ENCODE measurements at regions not wholly inside any gene's neighbourhood (a gene's known extent, or its start where the extent isn't known, plus 50 kb on each side); places are given as distances from the start of the nearest gene placed in this dataset.
A peak's percentile ranks its signal among the peaks of the same experiment; 100 is the strongest.

DNA sequence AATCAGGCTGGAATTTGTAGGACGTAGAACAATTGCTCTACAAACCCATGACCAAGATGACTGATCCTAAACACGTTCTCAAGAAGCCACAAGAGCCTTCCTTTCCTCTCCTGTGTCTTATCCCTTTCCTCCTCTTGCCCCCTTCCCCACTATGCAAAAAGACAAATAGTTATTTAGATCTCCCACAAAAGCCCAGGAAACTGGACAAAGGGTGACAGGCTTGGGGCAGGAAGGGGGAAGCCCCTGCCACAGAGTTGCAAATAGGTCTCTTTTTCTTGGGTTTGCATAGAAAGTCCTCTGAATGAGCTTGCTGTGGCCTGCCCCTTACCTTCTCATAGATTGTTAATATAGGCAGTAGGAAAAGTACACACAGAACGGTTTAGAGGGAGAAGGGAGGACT, 377.1 kb upstream of the BTBD3 start:
- Histone ChIP-seq H2AK5ac (ENCODE audit: low read length, severe bottlenecking) (no peak overlapping the region), H2BK12ac (ENCODE audit: low read length in 2 of 2) (no peak overlapping the region), H3K79me1 (replicated peaks; ENCODE audit: low read length, poor library complexity, severe bottlenecking) (no peaks in the 10 kb centered on the region), H3K4ac (ENCODE audit: low read depth in 1 of 2, low read length in 2 of 2) (no peak overlapping the region), H3K4me3 (ENCODE audit: insufficient read depth in 1 of 2, low read depth in 1 of 2, low read length in 2 of 2) (no peak overlapping the region), H3K36me3 (ENCODE audit: control insufficient read depth in 1 of 2, insufficient read depth in 2 of 2, low read depth in 1 of 2, low read length in 2 of 2) (no peaks in the 10 kb centered on the region), H3K9ac (ENCODE audit: low read length) (no peak overlapping the region), H3K4me2 (ENCODE audit: low read length, poor library complexity, severe bottlenecking) (no peak overlapping the region), H3K9me3 (ENCODE audit: control insufficient read depth, low read length) (no peaks in the 10 kb centered on the region), H2AFZ (ENCODE audit: low read depth, low read length) (no peak overlapping the region), H2BK5ac (ENCODE audit: low read depth, low read length, poor library complexity, severe bottlenecking) (no peak overlapping the region), H4K91ac (ENCODE audit: low read length) (no peak overlapping the region), H4K8ac (ENCODE audit: low read length) (no peak overlapping the region), H3K23ac (ENCODE audit: low read length in 2 of 2) (no peak overlapping the region), H3K4me1 (ENCODE audit: control insufficient read depth, insufficient read depth, low read depth, low read length) (no peaks in the 10 kb centered on the region), H3K27ac (ENCODE audit: low read length, poor library complexity, severe bottlenecking) (no peak overlapping the region), H3K14ac (ENCODE audit: low read length in 2 of 2) (no peak overlapping the region), H2BK120ac (ENCODE audit: low read depth, low read length) (no peak overlapping the region), H2BK15ac (ENCODE audit: low read depth, poor library complexity, severe bottlenecking) (no peak overlapping the region), H3K27me3 (ENCODE audit: control insufficient read depth in 1 of 2, insufficient read depth in 1 of 2, low read length in 2 of 2) (no peaks in the 10 kb centered on the region), H3K18ac (ENCODE audit: low read depth in 1 of 2, low read length in 2 of 2) (no peak overlapping the region)
- DNase-seq = no peak
- WGBS = 58% methylated on average over 3 of the region's 3 CpGs

DNA sequence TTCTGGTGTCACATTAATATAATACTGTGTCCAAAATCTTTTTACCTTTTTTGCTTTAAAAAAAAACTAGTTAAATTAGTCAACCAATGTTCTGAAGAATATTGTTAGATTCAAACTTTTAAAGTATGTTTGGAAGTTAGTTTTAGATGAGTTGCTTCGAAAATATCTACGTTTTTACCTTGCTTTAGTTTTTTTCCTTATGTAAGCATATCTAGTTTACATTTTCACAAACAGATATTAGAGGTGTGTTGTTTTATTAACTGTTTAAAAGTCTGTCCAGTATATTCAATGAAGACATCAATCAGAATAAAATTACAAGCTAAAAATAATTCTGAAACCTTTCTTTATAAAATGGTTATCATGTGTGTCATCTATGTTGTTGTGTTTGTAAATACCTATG, 375.0 kb upstream of the BTBD3 start:
- WGBS = no CpG with 5 or more reads among the region's 2 CpGs
- no peak for DNase-seq
- H2AFZ ChIP-seq (ENCODE audit: low read depth, low read length) = no peak overlapping the region
- H2BK5ac ChIP-seq (ENCODE audit: low read depth, low read length, poor library complexity, severe bottlenecking) = no peak overlapping the region
- H3K79me1 ChIP-seq (replicated peaks; ENCODE audit: low read length, poor library complexity, severe bottlenecking) = no peaks in the 10 kb centered on the region
- no peaks in the 10 kb centered on the region for H3K4me1 ChIP-seq (ENCODE audit: control insufficient read depth, insufficient read depth, low read depth, low read length)
- H3K27ac ChIP-seq (ENCODE audit: low read length, poor library complexity, severe bottlenecking) = peak overlapping the region; percentile 40
- H2AK5ac ChIP-seq (ENCODE audit: low read length, severe bottlenecking) = no peak overlapping the region
- no peak overlapping the region for H3K4me3 ChIP-seq (ENCODE audit: insufficient read depth in 1 of 2, low read depth in 1 of 2, low read length in 2 of 2)
- no peak overlapping the region for H3K9ac ChIP-seq (ENCODE audit: low read length)
- H3K23ac ChIP-seq (ENCODE audit: low read length in 2 of 2) = no peak overlapping the region
- H3K9me3 ChIP-seq (ENCODE audit: control insufficient read depth, low read length) = no peaks in the 10 kb centered on the region
- no peak overlapping the region for H3K18ac ChIP-seq (ENCODE audit: low read depth in 1 of 2, low read length in 2 of 2)
- no peaks in the 10 kb centered on the region for H3K36me3 ChIP-seq (ENCODE audit: control insufficient read depth in 1 of 2, insufficient read depth in 2 of 2, low read depth in 1 of 2, low read length in 2 of 2)
- H4K91ac ChIP-seq (ENCODE audit: low read length) = no peak overlapping the region
- no peak overlapping the region for H3K4ac ChIP-seq (ENCODE audit: low read depth in 1 of 2, low read length in 2 of 2)
- H2BK12ac ChIP-seq (ENCODE audit: low read length in 2 of 2) = no peak overlapping the region
- no peak overlapping the region for H4K8ac ChIP-seq (ENCODE audit: low read length)
- no peak overlapping the region for H2BK120ac ChIP-seq (ENCODE audit: low read depth, low read length)
- H3K4me2 ChIP-seq (ENCODE audit: low read length, poor library complexity, severe bottlenecking) = no peak overlapping the region
- no peaks in the 10 kb centered on the region for H3K27me3 ChIP-seq (ENCODE audit: control insufficient read depth in 1 of 2, insufficient read depth in 1 of 2, low read length in 2 of 2)
- H3K14ac ChIP-seq (ENCODE audit: low read length in 2 of 2) = no peak overlapping the region
- no peak overlapping the region for H2BK15ac ChIP-seq (ENCODE audit: low read depth, poor library complexity, severe bottlenecking)

DNA sequence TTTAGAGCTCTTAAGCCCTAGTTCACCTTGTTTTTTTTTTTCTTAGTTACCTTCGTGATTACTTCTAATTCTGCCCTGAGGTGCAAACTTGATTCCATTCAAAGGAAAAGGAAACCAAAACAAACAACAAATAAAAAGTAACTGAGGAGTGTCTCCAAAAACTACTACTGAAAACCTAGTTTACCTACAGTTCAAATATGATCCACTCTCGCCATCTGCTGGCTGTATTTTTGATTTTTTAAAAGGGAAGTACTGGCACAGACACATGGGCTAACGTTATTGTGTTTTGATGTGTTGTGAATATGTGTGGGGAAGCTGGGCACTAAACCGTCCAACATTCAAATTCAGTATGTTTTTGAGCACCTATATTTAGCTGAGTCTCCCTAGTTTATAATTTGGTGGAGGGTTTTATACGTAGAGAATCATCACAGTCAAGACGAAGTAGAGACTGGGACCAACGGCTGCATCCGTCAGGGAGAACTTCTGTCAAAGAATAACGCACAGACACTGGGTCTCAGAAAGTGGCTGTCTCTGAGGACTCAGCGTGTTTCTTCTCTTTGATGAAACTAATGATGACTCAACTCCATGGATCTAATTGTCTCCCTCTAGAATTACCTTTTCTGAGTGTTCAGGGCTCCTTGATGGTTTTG, 373.5 kb upstream of the BTBD3 start:
- WGBS = 38% methylated on average over 9 of the region's 10 CpGs
- no peaks in the 10 kb centered on the region for H3K27me3 ChIP-seq (ENCODE audit: control insufficient read depth in 1 of 2, insufficient read depth in 1 of 2, low read length in 2 of 2)
- peak overlapping the region; percentile 51 for H3K9ac ChIP-seq (ENCODE audit: low read length)
- no peaks in the 10 kb centered on the region for H3K9me3 ChIP-seq (ENCODE audit: control insufficient read depth, low read length)
- no peaks in the 10 kb centered on the region for H3K4me1 ChIP-seq (ENCODE audit: control insufficient read depth, insufficient read depth, low read depth, low read length)
- H4K8ac ChIP-seq (ENCODE audit: low read length) = no peak overlapping the region
- no peak overlapping the region for H2BK5ac ChIP-seq (ENCODE audit: low read depth, low read length, poor library complexity, severe bottlenecking)
- no peaks in the 10 kb centered on the region for H3K36me3 ChIP-seq (ENCODE audit: control insufficient read depth in 1 of 2, insufficient read depth in 2 of 2, low read depth in 1 of 2, low read length in 2 of 2)
- H3K4ac ChIP-seq (ENCODE audit: low read depth in 1 of 2, low read length in 2 of 2) = no peak overlapping the region
- H2AFZ ChIP-seq (ENCODE audit: low read depth, low read length) = no peak overlapping the region
- H3K4me2 ChIP-seq (ENCODE audit: low read length, poor library complexity, severe bottlenecking) = no peak overlapping the region
- peak overlapping the region in 1 of 2 experiments; percentile 20 for H3K4me3 ChIP-seq (ENCODE audit: insufficient read depth in 1 of 2, low read depth in 1 of 2, low read length in 2 of 2)
- H4K91ac ChIP-seq (ENCODE audit: low read length) = no peak overlapping the region
- DNase-seq = peak; percentile 69
- no peak overlapping the region for H3K14ac ChIP-seq (ENCODE audit: low read length in 2 of 2)
- no peak overlapping the region for H2BK15ac ChIP-seq (ENCODE audit: low read depth, poor library complexity, severe bottlenecking)
- H3K23ac ChIP-seq (ENCODE audit: low read length in 2 of 2) = no peak overlapping the region
- H3K18ac ChIP-seq (ENCODE audit: low read depth in 1 of 2, low read length in 2 of 2) = no peak overlapping the region
- no peak overlapping the region for H2AK5ac ChIP-seq (ENCODE audit: low read length, severe bottlenecking)
- H3K79me1 ChIP-seq (replicated peaks; ENCODE audit: low read length, poor library complexity, severe bottlenecking) = no peaks in the 10 kb centered on the region
- no peak overlapping the region for H2BK120ac ChIP-seq (ENCODE audit: low read depth, low read length)
- H2BK12ac ChIP-seq (ENCODE audit: low read length in 2 of 2) = no peak overlapping the region
- H3K27ac ChIP-seq (ENCODE audit: low read length, poor library complexity, severe bottlenecking) = no peak overlapping the region

DNA sequence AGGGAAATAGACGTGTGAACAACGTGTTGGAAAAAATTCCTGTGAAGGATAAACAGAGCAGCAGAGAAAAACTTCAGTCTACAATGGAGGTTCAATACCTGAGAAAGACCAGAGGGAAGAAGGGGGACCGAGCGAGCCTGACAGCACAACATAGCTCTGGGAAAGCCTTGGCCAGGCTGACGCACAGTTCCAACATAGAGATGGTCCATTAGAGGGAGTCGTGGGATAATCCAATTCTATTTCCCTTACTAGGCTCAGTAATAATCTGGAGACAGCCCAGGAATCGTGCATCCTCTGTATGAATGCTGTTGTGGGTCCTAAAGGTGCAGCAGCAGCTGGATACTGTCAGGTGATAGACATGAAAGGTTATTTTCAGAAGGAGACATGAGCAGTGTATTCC, 370.8 kb upstream of the BTBD3 start:
- H2BK12ac ChIP-seq (ENCODE audit: low read length in 2 of 2) = no peak overlapping the region
- H3K4ac ChIP-seq (ENCODE audit: low read depth in 1 of 2, low read length in 2 of 2) = no peak overlapping the region
- H2BK15ac ChIP-seq (ENCODE audit: low read depth, poor library complexity, severe bottlenecking) = no peak overlapping the region
- no peak overlapping the region for H3K9ac ChIP-seq (ENCODE audit: low read length)
- H2AFZ ChIP-seq (ENCODE audit: low read depth, low read length) = no peak overlapping the region
- H3K9me3 ChIP-seq (ENCODE audit: control insufficient read depth, low read length) = no peaks in the 10 kb centered on the region
- H3K4me1 ChIP-seq (ENCODE audit: control insufficient read depth, insufficient read depth, low read depth, low read length) = no peaks in the 10 kb centered on the region
- no peak overlapping the region for H2AK5ac ChIP-seq (ENCODE audit: low read length, severe bottlenecking)
- H4K8ac ChIP-seq (ENCODE audit: low read length) = no peak overlapping the region
- H3K27me3 ChIP-seq (ENCODE audit: control insufficient read depth in 1 of 2, insufficient read depth in 1 of 2, low read length in 2 of 2) = no peaks in the 10 kb centered on the region
- H2BK5ac ChIP-seq (ENCODE audit: low read depth, low read length, poor library complexity, severe bottlenecking) = no peak overlapping the region
- H3K4me3 ChIP-seq (ENCODE audit: insufficient read depth in 1 of 2, low read depth in 1 of 2, low read length in 2 of 2) = no peak overlapping the region
- no peak overlapping the region for H4K91ac ChIP-seq (ENCODE audit: low read length)
- no peak for DNase-seq
- no peaks in the 10 kb centered on the region for H3K79me1 ChIP-seq (replicated peaks; ENCODE audit: low read length, poor library complexity, severe bottlenecking)
- H3K23ac ChIP-seq (ENCODE audit: low read length in 2 of 2) = no peak overlapping the region
- no peaks in the 10 kb centered on the region for H3K36me3 ChIP-seq (ENCODE audit: control insufficient read depth in 1 of 2, insufficient read depth in 2 of 2, low read depth in 1 of 2, low read length in 2 of 2)
- H3K18ac ChIP-seq (ENCODE audit: low read depth in 1 of 2, low read length in 2 of 2) = no peak overlapping the region
- H3K27ac ChIP-seq (ENCODE audit: low read length, poor library complexity, severe bottlenecking) = no peak overlapping the region
- H2BK120ac ChIP-seq (ENCODE audit: low read depth, low read length) = no peak overlapping the region
- H3K14ac ChIP-seq (ENCODE audit: low read length in 2 of 2) = no peak overlapping the region
- WGBS = 82% methylated on average over 7 of the region's 7 CpGs
- H3K4me2 ChIP-seq (ENCODE audit: low read length, poor library complexity, severe bottlenecking) = no peak overlapping the region

All from mesenchymal stem cell (in vitro differentiated cells and primary cell).